ENCODE measurements at regions not wholly inside any gene's neighbourhood (a gene's known extent, or its start where the extent isn't known, plus 50 kb on each side); places are given as distances from the start of the nearest gene placed in this dataset.

GRCh38 chr9:115415450-115415849 lies 297.5 kb upstream of the TNC start:
- no peak for TF ChIP-seq CTCF (IDR thresholded peaks at IDR 0.05; ENCODE audit: insufficient read depth, low read length, poor library complexity, severe bottlenecking)
- no peak for TF ChIP-seq EZH2phosphoT487 (conservative IDR thresholded peaks at IDR 0.05; ENCODE audit: low read length)
